ENCODE measurements at regions not wholly inside any gene's neighbourhood (a gene's known extent, or its start where the extent isn't known, plus 50 kb on each side); places are given as distances from the start of the nearest gene placed in this dataset.

- no peak for DNase-seq
These were observed 130.4 kb upstream of the GDF10 start for GRCh38 chr10:47169581-47169980.

DNA sequence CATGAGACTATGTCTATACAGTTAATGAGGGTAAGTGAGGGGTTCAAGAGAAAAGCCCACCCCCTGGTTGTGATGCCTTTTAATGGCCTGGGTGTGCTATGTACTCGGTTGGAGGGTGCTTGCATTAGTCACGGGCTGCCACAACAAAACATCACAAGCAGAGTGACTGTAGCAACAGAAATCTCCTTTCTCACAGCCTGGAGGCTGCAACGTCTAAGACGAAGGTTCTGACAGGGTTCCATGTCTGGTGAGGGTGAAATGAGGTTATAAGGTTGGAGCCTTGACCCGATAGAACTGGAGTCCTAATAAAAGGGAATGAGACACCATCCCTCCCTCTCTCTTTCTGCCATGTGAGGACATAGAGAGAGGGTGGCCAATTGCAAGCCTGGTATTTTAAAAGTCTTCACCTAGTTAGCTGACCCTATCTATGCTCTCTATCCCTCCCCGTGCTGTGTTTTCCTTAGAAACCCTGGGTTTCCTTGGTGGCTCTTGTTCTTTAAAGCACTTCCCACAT is 126.0 kb upstream of the GDF10 start:
- DNase-seq = no peak

DNA sequence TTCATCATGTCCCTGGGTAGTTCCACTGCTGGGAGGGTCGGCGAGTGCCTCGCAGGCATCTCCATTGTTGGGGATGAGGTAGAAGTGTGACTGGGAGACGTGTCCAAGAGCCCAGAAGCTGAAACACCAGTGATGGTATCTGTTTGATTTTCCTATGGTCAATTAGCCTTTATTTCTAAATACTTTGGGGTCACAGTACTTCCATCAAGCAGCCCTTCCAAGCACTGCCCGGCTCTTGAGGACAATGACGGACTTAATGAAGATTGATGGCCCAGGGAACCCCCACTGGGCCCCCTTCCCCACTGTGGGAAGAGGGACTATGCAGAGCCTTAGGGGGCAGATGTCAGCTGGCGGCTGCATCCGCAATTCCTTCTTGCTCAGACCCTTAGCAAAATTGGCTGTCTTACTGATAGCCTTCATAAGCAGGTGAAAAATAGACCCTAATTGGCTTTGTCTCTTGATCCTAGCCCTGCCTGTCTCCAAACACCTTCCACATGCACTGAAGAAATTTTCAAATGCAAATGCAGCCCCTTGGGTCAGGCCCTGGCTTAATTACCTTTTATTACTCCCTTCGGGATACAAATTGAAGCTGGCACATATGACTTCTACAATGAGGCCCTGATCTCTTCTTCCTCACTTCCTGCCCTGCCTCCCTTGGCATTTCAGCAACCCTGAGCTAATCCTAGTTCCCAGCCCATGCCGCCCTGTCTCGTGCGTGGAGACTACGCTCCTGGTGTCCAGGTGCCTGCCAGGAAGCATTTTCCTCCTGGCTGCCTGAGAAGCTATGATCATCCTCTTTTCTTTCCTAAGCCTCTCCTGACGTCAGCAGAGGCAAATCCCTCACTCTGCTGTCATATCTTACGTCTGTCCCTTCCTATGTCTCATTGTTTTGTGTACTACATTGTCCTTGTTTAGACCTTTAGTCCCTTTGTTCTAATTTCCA is 124.5 kb upstream of the GDF10 start:
- DNase-seq = no peak

- no peak for DNase-seq
These were observed 123.6 kb upstream of the GDF10 start for GRCh38 chr10:47176206-47176902.

DNA sequence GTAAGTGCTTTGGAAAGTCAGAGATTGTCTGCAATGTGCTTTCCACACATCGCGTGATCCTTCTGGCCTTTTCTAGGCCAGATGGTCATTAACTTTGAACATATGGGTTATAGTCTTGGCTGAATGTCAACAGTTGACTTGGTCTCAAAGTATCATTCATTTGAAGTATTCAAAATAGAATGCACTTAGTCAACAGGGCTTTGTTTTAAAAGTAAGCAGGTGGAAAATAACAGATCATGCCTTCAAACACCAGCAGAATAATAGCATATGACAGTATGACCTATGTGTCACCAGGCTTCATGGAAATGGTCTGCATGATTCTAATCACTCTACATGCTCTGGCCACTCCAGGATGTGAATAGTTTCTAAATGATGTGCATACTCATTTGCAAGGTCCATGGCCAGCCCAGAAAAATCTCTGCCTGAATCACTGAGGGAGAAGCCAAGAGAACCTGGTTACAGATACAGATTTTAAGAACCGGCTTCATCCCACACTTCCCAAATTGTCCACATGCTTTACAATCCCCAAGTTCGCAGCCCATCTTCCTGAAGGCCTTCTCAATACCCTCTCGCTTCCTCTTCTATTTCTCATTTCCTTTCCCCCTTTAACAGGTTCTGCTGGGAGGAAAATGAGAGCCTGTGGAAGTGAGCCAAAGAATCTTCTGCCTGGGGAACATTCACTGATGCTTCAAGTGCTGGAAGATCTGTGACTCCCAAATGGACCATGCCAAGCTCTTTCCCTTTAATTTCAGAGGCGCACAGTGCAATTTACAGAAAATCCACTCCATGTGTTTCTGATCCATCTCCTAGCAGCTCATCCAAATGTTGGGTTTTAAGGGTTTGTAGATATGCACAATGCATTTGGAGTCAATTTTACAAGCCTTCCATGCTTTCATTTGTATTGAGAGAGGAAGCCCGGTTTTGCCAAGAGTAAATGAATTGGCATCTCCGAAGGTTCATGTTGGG is 122.8 kb upstream of the GDF10 start:
- DNase-seq = no peak

DNA sequence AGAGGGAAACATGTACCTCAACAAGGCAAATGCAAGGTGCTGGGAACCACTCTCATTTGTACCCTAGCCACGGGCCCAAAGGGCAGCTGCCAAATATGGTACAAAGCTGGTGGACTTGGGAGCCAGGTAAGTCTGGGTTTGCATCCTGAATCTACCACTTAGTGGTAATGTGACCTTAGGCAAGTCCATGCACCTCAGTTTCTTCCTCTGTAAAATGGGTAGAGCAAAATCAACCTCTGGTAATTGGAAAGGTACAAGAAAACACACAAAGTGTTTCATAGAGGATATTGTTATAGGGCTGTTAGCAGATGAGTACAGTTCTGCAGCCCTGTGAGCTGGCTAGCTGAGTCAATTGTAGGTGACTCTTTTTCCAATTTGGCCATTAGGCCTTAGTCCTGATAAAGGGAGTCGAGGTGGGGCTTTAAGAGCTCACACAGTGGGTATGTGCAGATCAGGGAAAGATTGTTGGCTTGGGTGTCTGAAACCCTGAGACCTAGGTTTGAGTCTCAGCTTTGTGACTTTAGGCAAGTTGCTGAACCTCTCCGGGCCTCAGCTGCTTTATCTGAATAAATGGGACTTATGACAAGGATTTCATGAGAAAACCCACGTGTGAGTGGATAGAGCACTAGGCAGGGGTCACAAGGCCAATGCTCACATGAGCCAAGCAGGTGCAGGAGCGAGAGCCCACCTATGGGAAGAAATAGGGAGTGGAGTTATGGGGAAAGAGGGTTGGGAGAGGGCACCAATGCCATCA is 121.3 kb upstream of the GDF10 start:
- DNase-seq = no peak

DNA sequence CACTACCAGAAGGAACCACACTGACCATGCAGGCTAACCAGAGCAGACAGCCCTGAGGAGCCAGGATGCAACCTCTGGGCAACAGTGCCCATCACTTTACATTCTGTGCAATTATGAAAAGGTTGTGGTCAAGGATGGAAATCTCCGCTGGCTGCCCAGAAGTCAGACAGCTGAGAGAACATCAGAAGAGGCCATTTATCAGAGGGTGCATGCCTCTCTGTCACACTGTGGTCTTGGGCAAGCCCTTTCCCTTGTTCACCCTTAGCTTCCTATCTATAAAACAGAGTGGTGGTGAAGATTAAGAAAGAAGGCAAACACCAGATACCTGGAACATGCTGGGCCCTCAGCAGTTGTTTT is 120.7 kb upstream of the GDF10 start:
- DNase-seq = no peak

- DNase-seq = no peak
These were observed 118.7 kb upstream of the GDF10 start for GRCh38 chr10:47181052-47181849.

- no peak for DNase-seq
These were observed 116.9 kb upstream of the GDF10 start for GRCh38 chr10:47182934-47183703.

GRCh38 chr10:47183704-47184041 is 116.3 kb upstream of the GDF10 start:
- DNase-seq = no peak

GRCh38 chr10:47184273-47184672 is 115.7 kb upstream of the GDF10 start:
- DNase-seq = no peak

DNA sequence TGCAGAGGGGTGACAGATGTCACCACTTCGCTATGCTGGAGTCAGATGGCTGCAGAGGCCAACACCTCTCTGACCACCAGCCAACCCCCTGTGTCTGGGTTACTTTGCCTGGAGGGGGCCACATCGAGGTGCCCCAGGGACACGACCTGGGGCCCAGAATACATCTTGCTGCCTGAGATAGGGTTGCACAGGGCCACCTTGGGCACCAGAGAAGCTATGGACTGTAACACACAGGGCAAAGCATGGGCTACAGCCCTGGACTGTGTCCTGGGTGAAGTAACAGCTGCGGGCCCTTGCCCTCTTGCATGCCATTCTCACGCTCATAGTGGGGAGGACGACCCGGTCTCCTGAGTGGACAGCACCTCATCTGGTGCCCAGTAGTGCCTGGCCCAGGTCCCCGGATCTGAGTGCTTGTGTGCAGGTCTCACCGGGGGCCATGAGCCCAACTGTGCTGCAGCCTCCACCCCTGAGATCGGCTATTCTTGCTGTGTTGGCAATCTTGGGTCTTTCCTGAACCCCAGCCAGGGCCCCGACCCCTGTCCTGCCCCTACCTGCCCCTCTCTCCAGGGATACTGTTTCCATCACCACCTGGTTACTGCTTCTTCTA is 115.2 kb upstream of the GDF10 start:
- DNase-seq = no peak

DNA sequence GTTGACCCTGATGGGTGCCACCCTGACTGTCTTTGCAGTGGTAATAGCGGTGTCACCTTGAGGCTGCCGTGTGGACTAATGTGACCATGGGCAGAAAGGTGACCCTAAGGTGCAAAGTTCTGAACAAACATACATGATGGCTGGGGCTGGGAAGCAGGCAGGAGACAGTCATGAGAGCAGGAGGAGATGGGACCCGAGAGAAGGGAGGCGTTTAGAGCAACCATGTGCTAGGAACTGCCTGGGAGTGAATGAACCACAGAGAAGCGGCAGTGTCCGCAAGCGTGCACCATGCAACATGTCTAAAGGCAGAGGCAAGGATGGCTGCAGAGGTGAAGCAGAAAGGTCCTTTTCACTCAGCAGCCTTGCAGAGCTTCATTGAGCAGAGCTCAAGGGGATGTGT is 113.1 kb upstream of the GDF10 start:
- no peak for DNase-seq

DNA sequence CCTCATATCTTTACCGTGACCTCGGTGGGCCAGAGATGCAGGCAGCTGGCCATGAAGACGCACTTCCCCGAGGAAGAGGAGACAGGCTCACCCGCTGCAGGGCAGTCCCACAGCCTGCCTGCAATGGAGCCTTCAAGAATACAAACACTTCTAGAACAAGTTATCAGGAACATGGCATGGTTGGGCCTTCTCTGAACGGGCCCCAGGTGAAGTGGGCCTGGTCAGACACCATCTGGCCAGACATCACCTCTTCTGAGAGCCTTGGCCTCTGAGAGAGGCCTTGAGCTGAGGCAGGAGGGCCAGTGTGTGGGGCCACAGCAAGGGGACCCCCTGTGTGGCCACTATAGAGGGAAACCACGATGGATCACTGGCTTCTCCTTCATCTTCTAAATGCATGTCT is 112.4 kb upstream of the GDF10 start:
- no peak for DNase-seq

GRCh38 chr10:47188156-47188555 is 111.8 kb upstream of the GDF10 start:
- no peak for DNase-seq

DNA sequence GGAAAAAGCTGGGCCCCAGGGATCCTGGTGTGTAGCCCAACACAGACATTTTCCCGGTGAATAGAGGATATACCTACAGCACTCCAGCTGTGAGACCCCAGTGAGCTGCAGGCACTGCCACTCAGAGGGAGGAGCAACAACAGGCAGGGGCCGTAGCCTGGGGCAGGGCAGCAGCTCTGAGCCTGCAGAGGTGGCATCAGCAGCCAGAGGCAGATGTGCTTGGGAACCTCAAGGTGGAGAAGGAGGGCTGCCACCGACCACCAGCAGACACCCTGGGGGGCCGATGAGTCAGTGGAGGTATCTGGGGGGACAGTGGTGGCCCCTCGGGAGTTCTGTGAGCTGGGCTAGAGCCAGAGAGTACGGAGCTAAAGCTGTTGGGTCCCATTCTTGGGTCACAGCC is 110.2 kb upstream of the GDF10 start:
- DNase-seq = no peak

- DNase-seq = no peak
These were observed 109.7 kb upstream of the GDF10 start for GRCh38 chr10:47190301-47190700.

- no peak for DNase-seq
These were observed 109.1 kb upstream of the GDF10 start for GRCh38 chr10:47190802-47191450.

- no peak for DNase-seq
These were observed 107.7 kb upstream of the GDF10 start for GRCh38 chr10:47192273-47192672.

DNA sequence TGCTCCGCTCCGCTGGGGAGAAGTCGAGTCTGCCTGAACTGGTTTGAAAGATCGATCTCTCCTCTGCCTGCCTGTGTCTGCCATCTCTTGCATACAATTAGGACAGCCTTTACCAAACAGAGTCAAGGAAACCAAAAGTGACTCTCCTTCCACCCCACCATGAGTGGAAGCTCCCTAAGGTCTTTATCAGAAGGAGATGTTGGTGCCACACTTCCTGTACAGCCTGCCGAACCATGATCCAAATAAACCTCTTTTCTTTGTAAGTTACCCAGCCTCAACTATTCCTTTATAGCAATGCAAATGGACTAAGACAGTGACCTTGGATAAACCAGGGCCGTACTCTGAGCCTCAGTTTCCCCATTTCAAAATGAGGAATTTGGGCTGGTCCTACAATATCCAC is 106.3 kb upstream of the GDF10 start:
- no peak for DNase-seq
